ENCODE measurements at regions not wholly inside any gene's neighbourhood (a gene's known extent, or its start where the extent isn't known, plus 50 kb on each side); places are given as distances from the start of the nearest gene placed in this dataset.

DNA sequence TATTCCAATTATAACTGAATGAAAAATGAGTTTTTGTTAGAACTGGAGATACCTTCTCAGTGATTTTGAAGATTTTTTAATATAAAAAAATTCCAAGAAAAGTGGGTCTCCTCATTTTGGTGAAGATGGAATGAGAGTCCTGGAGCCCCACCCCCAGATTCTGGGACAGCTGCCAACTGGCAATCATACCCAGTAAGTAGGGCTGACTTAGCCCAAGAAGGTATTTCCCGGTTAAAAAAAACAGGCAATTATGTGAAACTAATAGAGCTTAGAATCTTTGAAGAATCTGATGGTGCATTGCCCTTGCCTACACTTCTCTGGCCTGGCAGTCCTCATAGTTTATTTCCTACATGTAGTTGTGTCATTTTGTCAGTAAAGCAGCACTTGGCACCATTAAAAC lies 52.8 kb upstream of the VWDE start:
- H3K4me3 ChIP-seq (ENCODE audit: low read length): no peak overlapping the region
- TF ChIP-seq, protein P1, sequence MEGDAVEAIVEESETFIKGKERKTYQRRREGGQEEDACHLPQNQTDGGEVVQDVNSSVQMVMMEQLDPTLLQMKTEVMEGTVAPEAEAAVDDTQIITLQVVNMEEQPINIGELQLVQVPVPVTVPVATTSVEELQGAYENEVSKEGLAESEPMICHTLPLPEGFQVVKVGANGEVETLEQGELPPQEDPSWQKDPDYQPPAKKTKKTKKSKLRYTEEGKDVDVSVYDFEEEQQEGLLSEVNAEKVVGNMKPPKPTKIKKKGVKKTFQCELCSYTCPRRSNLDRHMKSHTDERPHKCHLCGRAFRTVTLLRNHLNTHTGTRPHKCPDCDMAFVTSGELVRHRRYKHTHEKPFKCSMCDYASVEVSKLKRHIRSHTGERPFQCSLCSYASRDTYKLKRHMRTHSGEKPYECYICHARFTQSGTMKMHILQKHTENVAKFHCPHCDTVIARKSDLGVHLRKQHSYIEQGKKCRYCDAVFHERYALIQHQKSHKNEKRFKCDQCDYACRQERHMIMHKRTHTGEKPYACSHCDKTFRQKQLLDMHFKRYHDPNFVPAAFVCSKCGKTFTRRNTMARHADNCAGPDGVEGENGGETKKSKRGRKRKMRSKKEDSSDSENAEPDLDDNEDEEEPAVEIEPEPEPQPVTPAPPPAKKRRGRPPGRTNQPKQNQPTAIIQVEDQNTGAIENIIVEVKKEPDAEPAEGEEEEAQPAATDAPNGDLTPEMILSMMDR (IDR thresholded peaks at IDR 0.05; ENCODE audit: insufficient read depth, low read depth, low read length, missing control alignments): no peak
- peak; percentile 21 for DNase-seq (ENCODE audit: low read depth)

- H3K4me3 ChIP-seq (ENCODE audit: low read length): no peak overlapping the region
- DNase-seq (ENCODE audit: low read depth): peak; percentile 57
- TF ChIP-seq, protein P1 (IDR thresholded peaks at IDR 0.05; ENCODE audit: insufficient read depth, low read depth, low read length, missing control alignments): peak; percentile 79
Measured at GRCh38 chr7:12458520-12459131, 55.0 kb upstream of the VWDE start.

GRCh38 chr7:12467837-12468236 lies 64.2 kb upstream of the VWDE start:
- DNase-seq (ENCODE audit: low read depth): no peak
- TF ChIP-seq, protein P1 (IDR thresholded peaks at IDR 0.05; ENCODE audit: insufficient read depth, low read depth, low read length, missing control alignments): no peak
- H3K4me3 ChIP-seq (ENCODE audit: low read length): no peak overlapping the region

GRCh38 chr7:12469568-12469967 lies 65.9 kb upstream of the VWDE start:
- H3K4me3 ChIP-seq (ENCODE audit: low read length): no peak overlapping the region
- TF ChIP-seq, protein P1 (IDR thresholded peaks at IDR 0.05; ENCODE audit: insufficient read depth, low read depth, low read length, missing control alignments): no peak
- no peak for DNase-seq (ENCODE audit: low read depth)

GRCh38 chr7:12470930-12471329 lies 67.3 kb upstream of the VWDE start:
- H3K4me3 ChIP-seq (ENCODE audit: low read length): no peak overlapping the region
- DNase-seq (ENCODE audit: low read depth): no peak
- TF ChIP-seq, protein P1 (IDR thresholded peaks at IDR 0.05; ENCODE audit: insufficient read depth, low read depth, low read length, missing control alignments): no peak

DNA sequence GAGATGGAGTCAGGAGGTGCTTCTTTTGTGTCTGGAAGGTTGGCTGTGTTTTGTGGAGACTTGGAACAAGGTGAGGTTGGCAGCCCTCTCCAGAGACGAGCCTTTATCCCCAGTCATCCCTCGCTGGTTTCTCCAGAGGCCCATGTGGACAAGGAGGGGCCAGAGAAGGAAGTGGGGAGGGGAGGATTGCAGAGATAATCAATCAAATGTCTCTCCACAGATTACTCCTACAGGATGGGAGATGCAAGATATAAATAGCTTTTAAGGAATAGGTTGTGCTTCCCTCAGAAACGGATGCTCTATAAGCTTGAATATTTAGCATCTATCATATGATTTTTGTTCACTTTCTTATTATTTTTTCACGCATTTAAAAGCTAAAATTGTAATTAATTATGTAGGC lies 70.4 kb upstream of the VWDE start:
- DNase-seq (ENCODE audit: low read depth): no peak
- TF ChIP-seq, protein P1 (IDR thresholded peaks at IDR 0.05; ENCODE audit: insufficient read depth, low read depth, low read length, missing control alignments): no peak
- no peak overlapping the region for H3K4me3 ChIP-seq (ENCODE audit: low read length)

DNA sequence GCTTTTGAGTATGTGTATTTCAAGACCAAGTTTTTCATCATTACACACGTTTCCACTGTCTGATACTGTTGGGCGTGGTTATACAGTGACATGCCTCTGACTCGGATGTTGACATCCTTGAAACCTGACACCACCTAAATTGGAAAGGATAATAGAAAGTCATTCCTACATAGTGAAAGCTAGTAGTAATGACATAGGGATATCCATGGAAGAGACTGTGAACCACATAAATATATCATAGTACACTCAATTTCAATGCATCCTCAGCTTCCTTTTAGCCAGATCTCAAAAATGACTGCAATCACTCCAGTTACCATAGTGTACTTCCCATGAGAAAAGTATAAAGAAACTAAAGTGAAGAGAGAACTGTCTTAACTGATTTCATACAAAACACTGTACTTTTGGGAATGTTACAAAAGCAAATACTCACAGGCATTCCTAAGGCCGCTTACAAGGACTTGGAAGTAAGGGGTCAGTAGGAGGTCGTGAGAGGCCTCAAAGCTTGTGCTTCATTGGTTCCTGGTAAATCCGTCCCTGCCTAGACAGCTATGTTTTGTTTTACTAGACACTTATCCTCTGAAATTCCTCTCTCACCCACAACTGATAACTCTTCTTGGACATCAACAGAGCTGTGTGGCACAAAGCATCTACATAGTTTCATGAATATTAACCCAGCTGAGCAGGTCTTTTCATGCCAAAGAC lies 71.8 kb upstream of the VWDE start:
- TF ChIP-seq, protein P1 (IDR thresholded peaks at IDR 0.05; ENCODE audit: insufficient read depth, low read depth, low read length, missing control alignments): no peak
- peak; percentile 78 for DNase-seq (ENCODE audit: low read depth)
- no peak overlapping the region for H3K4me3 ChIP-seq (ENCODE audit: low read length)

Data from epithelial cell of esophagus (primary cell).